ENCODE measurements at regions not wholly inside any gene's neighbourhood (a gene's known extent, or its start where the extent isn't known, plus 50 kb on each side); places are given as distances from the start of the nearest gene placed in this dataset.

DNA sequence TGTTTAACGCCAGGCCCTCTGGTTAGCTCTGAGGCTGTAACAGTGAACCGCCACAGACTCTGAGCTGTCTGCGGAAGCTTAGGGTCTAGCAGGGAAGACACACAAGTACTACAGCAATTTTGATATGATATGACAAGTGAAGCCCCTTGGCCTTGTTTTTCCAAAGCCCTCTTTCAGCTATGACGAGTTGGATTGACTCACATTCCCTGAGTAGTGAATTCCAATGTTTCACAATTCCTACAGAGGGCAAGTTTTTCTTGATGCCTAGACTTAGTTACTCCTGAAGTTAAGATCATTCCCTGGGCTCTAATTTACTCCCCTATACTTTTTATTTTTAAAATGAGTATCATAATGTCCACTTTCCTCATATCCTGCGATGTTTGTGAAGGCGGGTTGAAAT is 53.3 kb upstream of the CISTR start (continued):
- TF ChIP-seq SIRT6 (IDR thresholded peaks at IDR 0.05; ENCODE audit: low read length) (no peak), MAFK (IDR thresholded peaks at IDR 0.05; ENCODE audit: low read depth, low read length) (no peak), POU5F1 (IDR thresholded peaks at IDR 0.05; ENCODE audit: low read depth, low read length) (no peak), EGR1 (IDR thresholded peaks at IDR 0.05; ENCODE audit: borderline replicate concordance, low read depth, low read length) (no peak), TBP (IDR thresholded peaks at IDR 0.05; ENCODE audit: low read depth, low read length) (no peak)

All from H1 (cell line).